ENCODE measurements at regions not wholly inside any gene's neighbourhood (a gene's known extent, or its start where the extent isn't known, plus 50 kb on each side); places are given as distances from the start of the nearest gene placed in this dataset.
A peak's percentile ranks its signal among the peaks of the same experiment; 100 is the strongest.

DNA sequence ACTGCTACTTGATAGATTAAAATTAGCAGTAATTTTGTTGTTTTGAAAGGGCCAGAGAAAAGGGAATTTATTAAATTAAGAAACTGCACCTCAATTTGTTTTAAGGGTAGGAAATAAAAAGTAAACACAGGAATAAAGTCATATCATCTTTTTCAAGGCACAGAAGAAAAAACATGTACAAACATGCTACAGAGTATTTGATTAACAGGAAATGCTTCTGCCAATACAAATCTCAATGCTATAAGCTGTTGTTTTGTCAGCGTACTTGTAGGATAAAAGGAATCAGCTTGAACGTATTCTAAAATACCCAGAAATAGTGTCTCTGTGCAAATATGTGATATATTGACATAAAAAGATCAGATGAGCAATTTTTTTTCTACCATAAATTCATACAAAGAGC, 474.0 kb upstream of the MGAT4C start (continued):
- TF ChIP-seq, protein P1, sequence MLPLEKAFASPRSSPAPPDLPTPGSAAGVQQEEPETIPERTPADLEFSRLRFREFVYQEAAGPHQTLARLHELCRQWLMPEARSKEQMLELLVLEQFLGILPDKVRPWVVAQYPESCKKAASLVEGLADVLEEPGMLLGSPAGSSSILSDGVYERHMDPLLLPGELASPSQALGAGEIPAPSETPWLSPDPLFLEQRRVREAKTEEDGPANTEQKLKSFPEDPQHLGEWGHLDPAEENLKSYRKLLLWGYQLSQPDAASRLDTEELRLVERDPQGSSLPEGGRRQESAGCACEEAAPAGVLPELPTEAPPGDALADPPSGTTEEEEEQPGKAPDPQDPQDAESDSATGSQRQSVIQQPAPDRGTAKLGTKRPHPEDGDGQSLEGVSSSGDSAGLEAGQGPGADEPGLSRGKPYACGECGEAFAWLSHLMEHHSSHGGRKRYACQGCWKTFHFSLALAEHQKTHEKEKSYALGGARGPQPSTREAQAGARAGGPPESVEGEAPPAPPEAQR (tag by site-specific recombination; IDR thresholded peaks at IDR 0.05) = no peak
- no peak for TF ChIP-seq ZNF404 (tag by site-specific recombination; IDR thresholded peaks at IDR 0.05)
- TF ChIP-seq ZNF560 (tag by site-specific recombination; IDR thresholded peaks at IDR 0.05; ENCODE audit: borderline replicate concordance) = no peak

DNA sequence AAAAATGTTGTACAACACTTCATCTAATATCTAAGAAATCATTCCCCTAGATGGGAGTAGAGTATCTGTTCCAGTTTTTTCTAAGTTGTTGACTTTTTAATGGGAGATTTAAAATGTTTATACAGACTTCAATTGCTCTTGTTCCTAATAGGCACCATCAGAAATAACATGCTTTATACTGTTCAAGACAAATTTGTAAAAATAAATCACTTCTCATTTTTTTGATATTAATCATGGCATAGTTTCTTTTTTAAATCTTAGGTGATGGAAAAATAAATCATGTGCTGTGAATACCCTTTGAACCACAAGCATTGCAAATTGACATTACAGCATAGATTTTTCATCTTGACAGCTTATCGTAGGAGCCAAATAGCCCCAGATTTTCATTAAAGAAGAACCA, 473.5 kb upstream of the MGAT4C start:
- Histone ChIP-seq H3K4me3 (ENCODE audit: low read depth, low read length) (no peak overlapping the region), H3K36me3 (ENCODE audit: control insufficient read depth in 2 of 2, insufficient read depth in 1 of 2, low read length in 2 of 2) (no peaks in the 10 kb centered on the region), H3K9me3 (ENCODE audit: control insufficient read depth, insufficient read depth, low read depth, low read length) (no peaks in the 10 kb centered on the region), H3K27ac (ENCODE audit: extremely low read depth, low read depth, low read length) (no peak overlapping the region), H3K4me1 (ENCODE audit: control insufficient read depth, insufficient read depth, low read length) (no peaks in the 10 kb centered on the region)
- ChIA-PET POLR2A (no interaction called here), CTCF (interaction anchor here (0.7 kb wide), 1 partner anchor 472 kb away, joined by 5 read pairs; no protein-coding TSS in a partner anchor)
- TF ChIP-seq HOXC10 (CRISPR knock-in tag; IDR thresholded peaks at IDR 0.05) = no peak

DNA sequence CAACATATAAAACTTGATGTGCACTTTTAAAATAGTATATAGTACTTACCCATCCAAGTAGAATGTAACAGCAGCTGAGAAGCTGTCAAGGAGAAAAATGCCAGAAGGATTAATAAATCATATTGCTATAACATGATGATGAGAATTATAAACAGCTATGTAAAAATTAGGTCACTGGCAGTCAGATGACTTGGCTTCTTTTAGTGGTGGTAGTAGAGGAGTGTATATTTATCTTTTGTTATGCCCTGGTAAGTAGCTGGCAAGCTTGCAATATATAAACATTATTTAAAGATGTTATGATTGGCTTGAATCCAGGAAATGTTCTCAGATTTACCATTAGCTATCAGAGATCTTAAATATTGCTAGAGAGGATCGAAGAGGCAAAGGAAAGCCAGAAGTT, 471.0 kb upstream of the MGAT4C start:
- ChIA-PET POLR2A (no interaction called here), CTCF (interaction anchor here (0.6 to 0.7 kb wide), 2 partner anchors 62 to 75 kb away, joined by 3 to 4 read pairs; no protein-coding TSS in a partner anchor)
- H3K36me3 ChIP-seq (ENCODE audit: control insufficient read depth in 2 of 2, insufficient read depth in 1 of 2, low read length in 2 of 2) = no peaks in the 10 kb centered on the region
- no peaks in the 10 kb centered on the region for H3K9me3 ChIP-seq (ENCODE audit: control insufficient read depth, insufficient read depth, low read depth, low read length)
- H3K27ac ChIP-seq (ENCODE audit: extremely low read depth, low read depth, low read length) = no peak overlapping the region
- TF ChIP-seq FEZF1 (tag by site-specific recombination; IDR thresholded peaks at IDR 0.05) (peak; percentile 55; the same call in 1 of the 2 replicates), GLI2 (tag by site-specific recombination; IDR thresholded peaks at IDR 0.05; ENCODE audit: borderline replicate concordance, low read depth) (no peak), GFI1B (tag by site-specific recombination; IDR thresholded peaks at IDR 0.05) (no peak), ZNF37A (tag by site-specific recombination; IDR thresholded peaks at IDR 0.05) (no peak), KLF8 (tag by site-specific recombination; IDR thresholded peaks at IDR 0.05) (0 out of 2 replicates have a peak, but pooled peaks have one; percentile 30), EGR2 (tag by site-specific recombination; IDR thresholded peaks at IDR 0.05; ENCODE audit: low read depth) (no peak), MZF1 (tag by site-specific recombination; IDR thresholded peaks at IDR 0.05; ENCODE audit: borderline replicate concordance) (no peak), ZNF366 (tag by site-specific recombination; conservative IDR thresholded peaks at IDR 0.05) (peak; percentile 52), OSR2 (tag by site-specific recombination; IDR thresholded peaks at IDR 0.05) (peak; percentile 49), ZEB2 (tag by site-specific recombination; IDR thresholded peaks at IDR 0.05) (0 out of 2 replicates have a peak, but pooled peaks have one; percentile 36), ZNF404 (tag by site-specific recombination; IDR thresholded peaks at IDR 0.05) (no peak), ZNF658 (tag by site-specific recombination; IDR thresholded peaks at IDR 0.05) (no peak)
- TF ChIP-seq, protein P2, sequence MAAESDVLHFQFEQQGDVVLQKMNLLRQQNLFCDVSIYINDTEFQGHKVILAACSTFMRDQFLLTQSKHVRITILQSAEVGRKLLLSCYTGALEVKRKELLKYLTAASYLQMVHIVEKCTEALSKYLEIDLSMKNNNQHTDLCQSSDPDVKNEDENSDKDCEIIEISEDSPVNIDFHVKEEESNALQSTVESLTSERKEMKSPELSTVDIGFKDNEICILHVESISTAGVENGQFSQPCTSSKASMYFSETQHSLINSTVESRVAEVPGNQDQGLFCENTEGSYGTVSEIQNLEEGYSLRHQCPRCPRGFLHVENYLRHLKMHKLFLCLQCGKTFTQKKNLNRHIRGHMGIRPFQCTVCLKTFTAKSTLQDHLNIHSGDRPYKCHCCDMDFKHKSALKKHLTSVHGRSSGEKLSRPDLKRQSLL (tag by site-specific recombination; IDR thresholded peaks at IDR 0.05) = no peak
- no peaks in the 10 kb centered on the region for H3K4me1 ChIP-seq (ENCODE audit: control insufficient read depth, insufficient read depth, low read length)
- no peak overlapping the region for H3K4me3 ChIP-seq (ENCODE audit: low read depth, low read length)

DNA sequence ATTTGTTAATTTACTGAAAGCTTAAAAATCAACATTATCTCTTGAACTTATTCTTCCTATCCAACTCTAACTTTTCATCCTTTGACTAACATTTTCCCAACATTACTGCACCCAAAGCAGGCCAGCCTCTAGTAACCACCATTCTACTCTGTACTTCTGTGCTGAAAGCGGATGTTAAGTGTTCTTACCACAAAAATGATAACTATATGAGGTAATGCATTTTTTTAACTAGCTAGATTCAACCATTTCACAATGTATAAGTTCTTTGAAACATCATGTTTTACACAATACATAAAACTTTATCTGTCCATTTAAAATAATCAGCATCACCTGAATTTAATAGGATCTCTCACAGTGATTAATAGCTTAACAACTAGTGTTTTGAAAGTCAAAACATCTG, 468.5 kb upstream of the MGAT4C start:
- CTCF ChIA-PET = interaction anchor here (0.5 to 0.6 kb wide), 4 partner anchors 85 to 1294 kb away, joined by 3 to 4 read pairs (median 4); no protein-coding TSS in a partner anchor
- Histone ChIP-seq H3K9me3 (ENCODE audit: control insufficient read depth, insufficient read depth, low read depth, low read length) (no peaks in the 10 kb centered on the region), H3K4me1 (ENCODE audit: control insufficient read depth, insufficient read depth, low read length) (no peaks in the 10 kb centered on the region), H3K4me3 (ENCODE audit: low read depth, low read length) (no peak overlapping the region), H3K27ac (ENCODE audit: extremely low read depth, low read depth, low read length) (no peak overlapping the region), H3K36me3 (ENCODE audit: control insufficient read depth in 2 of 2, insufficient read depth in 1 of 2, low read length in 2 of 2) (no peaks in the 10 kb centered on the region)
- POLR2A ChIA-PET = no interaction called here
- TF ChIP-seq ZNF140 (tag by site-specific recombination; IDR thresholded peaks at IDR 0.05) = no peak
- TF ChIP-seq ZNF549 (tag by site-specific recombination; IDR thresholded peaks at IDR 0.05) = no peak
- TF ChIP-seq, protein P3, sequence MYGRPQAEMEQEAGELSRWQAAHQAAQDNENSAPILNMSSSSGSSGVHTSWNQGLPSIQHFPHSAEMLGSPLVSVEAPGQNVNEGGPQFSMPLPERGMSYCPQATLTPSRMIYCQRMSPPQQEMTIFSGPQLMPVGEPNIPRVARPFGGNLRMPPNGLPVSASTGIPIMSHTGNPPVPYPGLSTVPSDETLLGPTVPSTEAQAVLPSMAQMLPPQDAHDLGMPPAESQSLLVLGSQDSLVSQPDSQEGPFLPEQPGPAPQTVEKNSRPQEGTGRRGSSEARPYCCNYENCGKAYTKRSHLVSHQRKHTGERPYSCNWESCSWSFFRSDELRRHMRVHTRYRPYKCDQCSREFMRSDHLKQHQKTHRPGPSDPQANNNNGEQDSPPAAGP (tag by site-specific recombination; IDR thresholded peaks at IDR 0.05) = no peak
- TF ChIP-seq GLIS2 (tag by site-specific recombination; IDR thresholded peaks at IDR 0.05) = no peak
- no peak for TF ChIP-seq ZNF571 (tag by site-specific recombination; IDR thresholded peaks at IDR 0.05)
- no peak for TF ChIP-seq ZNF155 (tag by site-specific recombination; IDR thresholded peaks at IDR 0.05)
- no peak for TF ChIP-seq YY1 (tag by site-specific recombination; IDR thresholded peaks at IDR 0.05)
- no peak for TF ChIP-seq ZNF76 (tag by site-specific recombination; IDR thresholded peaks at IDR 0.05; ENCODE audit: borderline replicate concordance, low read depth)
- TF ChIP-seq, protein P4, sequence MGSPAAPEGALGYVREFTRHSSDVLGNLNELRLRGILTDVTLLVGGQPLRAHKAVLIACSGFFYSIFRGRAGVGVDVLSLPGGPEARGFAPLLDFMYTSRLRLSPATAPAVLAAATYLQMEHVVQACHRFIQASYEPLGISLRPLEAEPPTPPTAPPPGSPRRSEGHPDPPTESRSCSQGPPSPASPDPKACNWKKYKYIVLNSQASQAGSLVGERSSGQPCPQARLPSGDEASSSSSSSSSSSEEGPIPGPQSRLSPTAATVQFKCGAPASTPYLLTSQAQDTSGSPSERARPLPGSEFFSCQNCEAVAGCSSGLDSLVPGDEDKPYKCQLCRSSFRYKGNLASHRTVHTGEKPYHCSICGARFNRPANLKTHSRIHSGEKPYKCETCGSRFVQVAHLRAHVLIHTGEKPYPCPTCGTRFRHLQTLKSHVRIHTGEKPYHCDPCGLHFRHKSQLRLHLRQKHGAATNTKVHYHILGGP (tag by site-specific recombination; IDR thresholded peaks at IDR 0.05) = no peak
- TF ChIP-seq, protein P5, sequence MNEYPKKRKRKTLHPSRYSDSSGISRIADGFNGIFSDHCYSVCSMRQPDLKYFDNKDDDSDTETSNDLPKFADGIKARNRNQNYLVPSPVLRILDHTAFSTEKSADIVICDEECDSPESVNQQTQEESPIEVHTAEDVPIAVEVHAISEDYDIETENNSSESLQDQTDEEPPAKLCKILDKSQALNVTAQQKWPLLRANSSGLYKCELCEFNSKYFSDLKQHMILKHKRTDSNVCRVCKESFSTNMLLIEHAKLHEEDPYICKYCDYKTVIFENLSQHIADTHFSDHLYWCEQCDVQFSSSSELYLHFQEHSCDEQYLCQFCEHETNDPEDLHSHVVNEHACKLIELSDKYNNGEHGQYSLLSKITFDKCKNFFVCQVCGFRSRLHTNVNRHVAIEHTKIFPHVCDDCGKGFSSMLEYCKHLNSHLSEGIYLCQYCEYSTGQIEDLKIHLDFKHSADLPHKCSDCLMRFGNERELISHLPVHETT (tag by site-specific recombination; IDR thresholded peaks at IDR 0.05) = no peak
